GM23338 (cell line): ENCODE measurements at regions not wholly inside any gene's neighbourhood (a gene's known extent, or its start where the extent isn't known, plus 50 kb on each side); places are given as distances from the start of the nearest gene placed in this dataset.

Experiments
- CREB1 ChIP-seq: fragments of 250-450 bp; sonication (Bioruptor Pico); IDR thresholded peaks from 2 replicates; pipeline ENCODE4 v1.5.0; 2020; ENCODE audit warnings: low read depth, mild to moderate bottlenecking, moderate library complexity
- CTCF ChIP-seq, 2 experiments: fragments of 200-600 bp in 1 of 2; sonication (generic) in 1 of 2; conservative IDR thresholded peaks; 2 replicates each; pipeline versions ENCODE4 v1.5.1 to v1.6.1; 2016 to 2017; ENCODE audit warnings: antibody characterized with exemption in 2 of 2, low read depth in 2 of 2, mild to moderate bottlenecking in 2 of 2, moderate library complexity in 1 of 2
- ETS1 ChIP-seq: IDR thresholded peaks from 2 replicates; pipeline ENCODE4 v1.6.1; 2016; ENCODE audit warnings: antibody characterized with exemption
- EZH2 ChIP-seq: fragments of 200-600 bp; sonication (generic); IDR thresholded peaks from one replicate; pipeline ENCODE4 v1.8.0; 2017; ENCODE audit warnings: antibody characterized with exemption, mild to moderate bottlenecking, low read depth; ENCODE audit not compliant: unreplicated experiment
- EZH2phosphoT487 ChIP-seq: fragments of 200-600 bp; sonication (generic); IDR thresholded peaks from one replicate; pipeline ENCODE4 v1.8.1; 2018; ENCODE audit warnings: antibody characterized with exemption; ENCODE audit not compliant: unreplicated experiment
- JUNB ChIP-seq: IDR thresholded peaks from one replicate; pipeline ENCODE4 v1.6.1; 2016; ENCODE audit warnings: antibody characterized with exemption; ENCODE audit not compliant: unreplicated experiment
- POLR2AphosphoS5 ChIP-seq: IDR thresholded peaks from 2 replicates; pipeline ENCODE4 v1.6.1; 2016; ENCODE audit warnings: antibody characterized with exemption, low read depth
- REST ChIP-seq: IDR thresholded peaks from one replicate; pipeline ENCODE4 v1.6.1; 2018; ENCODE audit warnings: antibody characterized with exemption; ENCODE audit not compliant: unreplicated experiment
- STAT1 ChIP-seq: IDR thresholded peaks from one replicate; pipeline ENCODE4 v1.6.1; 2016; ENCODE audit warnings: antibody characterized with exemption; ENCODE audit not compliant: unreplicated experiment
- ZNF114 ChIP-seq: fragments of 250-450 bp; sonication (Bioruptor Pico); IDR thresholded peaks from 2 replicates; pipeline ENCODE4 v1.5.0; 2020; ENCODE audit warnings: mild to moderate bottlenecking, moderate library complexity
- ZNF331 ChIP-seq: fragments of 250-450 bp; sonication (Bioruptor Pico); IDR thresholded peaks from 2 replicates; pipeline ENCODE4 v1.5.0; 2020; ENCODE audit warnings: low read depth, mild to moderate bottlenecking, moderate library complexity
- ZNF462 ChIP-seq: fragments of 250-450 bp; sonication (Bioruptor Pico); IDR thresholded peaks from 2 replicates; pipeline ENCODE4 v1.5.0; 2020; ENCODE audit warnings: mild to moderate bottlenecking, moderate library complexity

GRCh38 chr9:29422438-29422837 lies 1849.2 kb upstream of the C9orf72 start:
- no peak for TF ChIP-seq CTCF (conservative IDR thresholded peaks at IDR 0.05; ENCODE audit: low read depth in 2 of 2)
- TF ChIP-seq STAT1 = no peak
- TF ChIP-seq POLR2AphosphoS5 = no peak
- no peak for TF ChIP-seq ZNF331 (CRISPR knock-in tag)
- no peak for TF ChIP-seq ETS1
- no peak for TF ChIP-seq JUNB
- no peak for TF ChIP-seq EZH2
- TF ChIP-seq CREB1 = no peak
- TF ChIP-seq ZNF114 (CRISPR knock-in tag) = no peak
- TF ChIP-seq REST = no peak
- TF ChIP-seq EZH2phosphoT487 = no peak
- TF ChIP-seq ZNF462 (CRISPR knock-in tag) = no peak
